ENCODE measurements at regions not wholly inside any gene's neighbourhood (a gene's known extent, or its start where the extent isn't known, plus 50 kb on each side); places are given as distances from the start of the nearest gene placed in this dataset.
A peak's percentile ranks its signal among the peaks of the same experiment; 100 is the strongest.

GRCh38 chr7:132072873-132073272 lies 503.4 kb downstream of the PLXNA4 start:
- DNase-seq (ENCODE audit: low read depth in 4 of 4, low spot score in 3 of 4) = no peak

GRCh38 chr7:132072165-132072564 lies 504.1 kb downstream of the PLXNA4 start:
- DNase-seq (ENCODE audit: low read depth in 4 of 4, low spot score in 3 of 4) = no peak

- DNase-seq (ENCODE audit: low read depth in 4 of 4, low spot score in 3 of 4) = no peak
Measured at GRCh38 chr7:132069306-132069705, 507.0 kb downstream of the PLXNA4 start.

- peak in 1 of 4 donors; percentile 21 for DNase-seq (ENCODE audit: low read depth in 4 of 4, low spot score in 3 of 4)
Measured at GRCh38 chr7:132066761-132067171, 509.5 kb downstream of the PLXNA4 start.

DNA sequence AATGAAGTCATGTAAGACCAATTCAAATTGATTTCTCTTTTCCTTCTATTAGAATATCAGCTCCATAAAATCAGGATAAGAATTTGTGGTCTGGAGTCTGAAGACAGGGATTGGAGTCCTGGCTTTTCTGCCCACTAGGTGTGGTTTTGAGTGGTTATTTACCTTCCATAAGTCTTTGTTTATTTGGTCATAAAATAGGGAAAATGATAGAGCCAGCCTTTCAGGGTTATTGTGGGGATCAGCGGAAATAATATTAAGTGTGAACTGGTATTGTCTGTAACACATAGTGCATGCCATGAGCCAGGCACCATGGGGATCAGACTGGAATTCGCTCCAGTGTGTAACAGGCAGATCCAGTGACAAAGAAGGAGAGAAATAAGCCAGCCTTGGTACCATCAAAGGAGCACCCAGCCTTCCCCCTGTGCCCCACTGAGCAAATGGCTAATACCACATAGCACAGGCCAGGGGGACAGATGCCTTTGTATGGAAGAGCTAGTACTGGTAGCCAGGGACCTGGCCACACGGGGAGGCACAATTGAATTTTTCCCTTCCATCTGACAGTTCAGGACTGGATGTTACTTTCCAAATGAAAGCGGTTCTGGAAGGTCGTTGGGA lies 509.7 kb upstream of the PODXL start:
- DNase-seq (ENCODE audit: low read depth in 4 of 4, low spot score in 3 of 4) = no peak

- peak in 1 of 4 donors; percentile 19 for DNase-seq (ENCODE audit: low read depth in 4 of 4, low spot score in 3 of 4)
Measured at GRCh38 chr7:132065193-132065988, 509.0 kb upstream of the PODXL start.

GRCh38 chr7:132063800-132064199 lies 507.4 kb upstream of the PODXL start:
- no peak for DNase-seq (ENCODE audit: low read depth in 4 of 4, low spot score in 3 of 4)

GRCh38 chr7:132061937-132062336 lies 505.5 kb upstream of the PODXL start:
- DNase-seq (ENCODE audit: low read depth in 4 of 4, low spot score in 3 of 4) = no peak

GRCh38 chr7:132059141-132059540 lies 502.7 kb upstream of the PODXL start:
- no peak for DNase-seq (ENCODE audit: low read depth in 4 of 4, low spot score in 3 of 4)

DNA sequence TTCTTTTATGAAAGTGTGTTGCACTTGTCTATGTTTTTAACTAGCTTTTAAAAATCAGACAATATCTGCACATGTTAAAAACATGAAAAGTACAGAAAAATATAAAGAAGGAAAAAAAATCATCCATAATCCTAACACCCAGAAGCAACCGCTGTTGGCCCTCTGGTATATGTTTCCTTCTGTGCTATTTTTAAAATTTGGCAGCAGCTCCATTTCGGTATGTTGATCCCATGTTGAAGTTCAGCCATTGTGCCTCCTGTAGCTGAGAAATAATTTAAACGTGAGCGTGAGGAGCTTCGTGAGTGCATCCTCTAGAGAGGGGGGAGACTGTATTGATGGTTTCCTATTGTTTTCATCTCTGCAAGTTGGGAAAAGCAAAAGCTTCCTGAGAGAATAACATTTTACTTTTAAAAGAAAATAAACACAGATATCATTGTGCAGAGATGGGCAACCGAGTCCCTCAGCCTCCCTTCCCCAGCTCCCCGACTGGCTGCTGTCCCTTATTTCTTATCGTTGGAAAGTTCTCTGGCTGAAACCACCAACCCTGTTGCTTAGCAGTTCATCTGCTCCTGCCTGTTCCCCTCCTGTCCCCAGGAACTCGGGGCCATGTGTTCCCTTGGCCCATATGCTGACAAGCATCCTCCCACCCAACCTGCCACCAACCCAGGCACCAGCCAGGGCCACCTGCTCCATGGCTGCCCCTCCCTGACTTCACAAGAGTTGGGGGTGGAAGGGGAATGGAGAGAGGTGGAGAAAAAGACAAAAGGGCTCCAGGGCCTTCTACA lies 499.1 kb upstream of the PODXL start:
- DNase-seq (ENCODE audit: low read depth in 4 of 4, low spot score in 3 of 4) = no peak

- no peak for DNase-seq (ENCODE audit: low read depth in 4 of 4, low spot score in 3 of 4)
Measured at GRCh38 chr7:132053871-132054270, 497.4 kb upstream of the PODXL start.

- DNase-seq (ENCODE audit: low read depth in 4 of 4, low spot score in 3 of 4) = no peak
Measured at GRCh38 chr7:132051311-132051710, 494.9 kb upstream of the PODXL start.

DNA sequence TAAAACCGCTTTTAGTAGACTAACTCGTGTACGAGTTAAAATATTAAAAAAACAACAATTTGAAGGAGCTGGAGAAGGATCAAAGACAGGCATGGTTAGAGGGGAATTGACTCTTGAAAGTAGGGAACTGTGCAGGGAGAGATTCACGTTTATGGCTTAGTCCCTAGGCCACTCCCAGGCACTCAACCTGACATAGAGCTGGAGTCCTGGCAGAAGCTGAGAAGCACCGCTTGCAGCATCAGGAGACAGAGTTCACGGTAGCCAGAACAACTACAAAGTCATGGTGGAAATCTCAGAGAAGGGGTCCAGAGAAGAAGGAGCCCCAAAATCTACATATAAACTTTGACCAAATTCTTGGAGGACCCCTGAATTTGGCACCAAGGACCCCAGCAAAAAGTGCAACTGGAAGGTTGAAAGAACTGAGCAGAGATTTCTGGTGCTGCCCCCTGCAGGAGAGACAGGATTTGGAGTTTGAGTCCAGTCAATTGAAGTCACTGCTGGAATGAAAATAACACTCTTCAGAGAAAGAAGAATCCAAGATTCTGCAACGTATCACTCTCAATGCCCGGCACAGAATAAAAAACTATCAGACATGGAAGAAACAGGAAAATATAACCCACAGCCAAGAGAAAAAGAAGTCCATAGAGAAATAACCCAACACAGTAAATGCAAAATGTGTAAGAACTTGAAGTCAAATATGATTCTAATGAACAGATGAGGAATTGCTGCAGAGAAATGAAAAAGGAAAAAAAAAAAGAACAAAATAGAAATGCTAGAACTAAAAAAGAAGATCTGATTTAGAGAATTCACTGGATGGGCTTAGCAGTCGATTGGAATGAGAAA lies 493.3 kb upstream of the PODXL start:
- no peak for DNase-seq (ENCODE audit: low read depth in 4 of 4, low spot score in 3 of 4)

DNA sequence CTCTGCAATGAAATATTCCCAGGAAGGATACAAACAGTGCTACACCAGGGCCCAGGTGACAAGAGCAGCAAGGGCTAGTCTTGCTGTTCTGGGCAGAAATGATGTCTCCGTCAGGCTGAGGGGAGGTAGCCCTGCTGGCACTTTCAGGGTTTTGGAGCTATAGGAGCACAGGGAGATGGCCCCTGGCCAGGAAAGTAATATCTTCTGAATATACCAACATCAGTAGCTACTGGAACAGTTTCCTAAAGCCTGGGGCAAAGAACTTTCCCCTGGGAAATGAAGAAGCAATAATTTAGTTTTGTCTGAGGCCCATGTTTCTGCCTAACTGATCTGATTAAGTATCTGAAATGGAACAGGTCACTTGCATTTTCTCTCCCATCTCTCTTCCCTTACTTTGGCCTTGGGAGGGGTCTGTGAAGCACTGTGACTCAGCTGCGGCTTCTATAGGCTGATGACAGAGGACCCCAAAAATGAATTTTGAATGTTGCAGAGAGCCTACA lies 489.1 kb upstream of the PODXL start:
- DNase-seq (ENCODE audit: low read depth in 4 of 4, low spot score in 3 of 4) = no peak

DNA sequence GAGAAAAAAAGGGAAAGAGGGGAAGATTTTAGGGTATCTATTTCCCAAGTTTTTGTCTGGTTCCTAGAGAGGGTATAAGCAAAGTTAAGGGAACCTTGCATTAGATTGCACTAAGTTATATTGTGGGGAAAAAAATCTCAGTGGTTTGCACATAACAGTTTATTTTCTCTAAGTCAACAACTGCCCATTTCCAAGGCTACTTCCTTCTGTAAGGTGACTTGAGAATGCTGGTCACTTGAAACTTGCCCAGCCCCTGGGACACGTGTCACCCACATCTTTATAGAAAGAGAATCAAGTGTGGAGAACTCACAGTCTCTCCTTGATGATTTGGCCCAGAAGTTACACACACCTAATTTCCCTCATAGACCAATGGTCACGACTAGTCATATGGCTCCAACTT lies 488.6 kb upstream of the PODXL start:
- no peak for DNase-seq (ENCODE audit: low read depth in 4 of 4, low spot score in 3 of 4)

DNA sequence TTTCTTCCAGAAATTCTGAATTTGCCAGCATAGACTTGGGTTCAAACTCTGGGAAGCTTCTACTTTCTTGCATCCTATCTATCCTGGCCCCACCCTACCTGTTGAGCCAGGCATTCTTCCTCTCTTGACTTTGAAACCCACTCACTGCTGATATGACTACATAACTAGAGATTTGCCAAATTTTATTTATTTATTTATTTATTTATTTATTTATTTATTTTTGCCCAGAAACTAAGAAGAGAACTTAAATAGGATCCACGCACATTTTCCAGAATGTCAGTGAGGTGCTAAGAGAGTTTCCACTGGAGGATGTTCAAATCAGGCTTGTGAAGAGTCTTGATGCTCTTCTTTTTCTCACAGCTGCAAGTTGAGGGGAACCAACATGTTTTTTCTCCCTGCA lies 487.8 kb upstream of the PODXL start:
- DNase-seq (ENCODE audit: low read depth in 4 of 4, low spot score in 3 of 4) = no peak

- no peak for DNase-seq (ENCODE audit: low read depth in 4 of 4, low spot score in 3 of 4)
Measured at GRCh38 chr7:132041108-132041507, 484.7 kb upstream of the PODXL start.

- no peak for DNase-seq (ENCODE audit: low read depth in 4 of 4, low spot score in 3 of 4)
Measured at GRCh38 chr7:132035517-132036362, 479.3 kb upstream of the PODXL start.

- no peak for DNase-seq (ENCODE audit: low read depth in 4 of 4, low spot score in 3 of 4)
Measured at GRCh38 chr7:132034748-132035416, 478.5 kb upstream of the PODXL start.
